Stimulated activated CD8-positive, alpha-beta memory T cell treated with anti-CD3 and anti-CD28 coated beads, Interleukin-15, amount 100 ng/mL, for 48 hours (primary cell): ENCODE measurements at regions not wholly inside any gene's neighbourhood (a gene's known extent, or its start where the extent isn't known, plus 50 kb on each side); places are given as distances from the start of the nearest gene placed in this dataset.
"Not testable (repeated sequence)": the region's sequence is repeated elsewhere in the genome, so short reads cannot be mapped to it uniquely, and the experiment has no call there.

Experiments used
- DNase-seq, 2 donors: peaks; one replicate each; pipeline ENCODE4 v3.0.0-alpha.2; 2020; ENCODE audit warnings: low read depth in 2 of 2

GRCh38 chr10:118965096-118965495 lies 64.4 kb upstream of the NANOS1 start:
- no peak for DNase-seq

- DNase-seq, result no peak
Observed at GRCh38 chr10:118965645-118966044, 63.9 kb upstream of the NANOS1 start.

DNA sequence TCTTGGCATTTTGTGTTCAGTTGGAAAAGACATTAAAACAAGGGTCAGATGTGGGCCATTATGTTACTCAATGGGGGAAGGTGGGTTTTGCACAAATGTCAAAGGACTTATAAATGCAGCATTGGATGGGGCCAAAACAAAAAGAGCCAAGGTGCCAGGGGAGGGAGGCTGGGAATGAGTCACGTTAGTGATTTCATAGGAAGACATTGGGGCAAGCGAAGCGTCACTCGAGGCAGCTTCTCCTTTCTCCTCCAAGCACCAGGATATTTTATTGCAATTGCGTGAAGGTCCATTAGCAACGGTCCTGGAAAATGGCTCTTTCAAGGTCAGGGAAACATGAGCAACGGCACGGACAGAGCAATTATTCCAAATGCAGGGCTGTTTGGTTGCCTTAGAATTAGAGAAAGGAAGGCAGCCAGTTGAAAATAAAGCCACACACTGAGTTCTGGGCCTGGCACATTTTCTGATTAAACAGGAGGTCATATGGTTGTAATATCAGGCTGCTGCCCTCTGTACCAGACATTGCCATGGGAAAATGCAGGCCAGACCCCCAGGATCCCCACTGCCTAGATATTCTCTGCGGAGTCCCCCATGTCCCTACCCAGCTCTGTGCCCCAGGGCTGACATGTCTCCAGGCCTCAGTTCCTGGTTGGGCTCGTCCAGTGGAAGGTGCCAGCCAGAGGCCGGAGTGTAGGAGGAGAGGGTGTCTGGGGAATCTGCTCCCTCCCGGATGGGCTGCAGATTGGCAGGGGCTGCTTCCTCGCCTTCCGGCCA lies 63.3 kb upstream of the NANOS1 start:
- no peak for DNase-seq

DNA sequence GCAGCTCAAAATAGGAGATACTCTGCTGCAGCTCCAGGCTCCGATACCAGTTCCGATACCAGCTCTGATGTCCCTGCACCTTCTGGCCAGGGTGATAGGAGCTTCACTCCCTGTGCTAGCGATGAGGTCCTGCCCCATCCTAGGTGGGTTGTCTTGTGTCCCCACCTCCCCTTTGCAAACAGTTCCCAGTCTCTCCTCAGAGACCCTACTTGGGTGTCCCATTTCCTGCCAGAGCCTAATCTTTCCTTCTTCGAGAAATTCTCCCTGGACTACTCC lies 62.7 kb upstream of the NANOS1 start:
- no peak for DNase-seq

GRCh38 chr10:118967160-118967559 lies 62.4 kb upstream of the NANOS1 start:
- DNase-seq, result no peak

GRCh38 chr10:118968060-118968459 lies 61.5 kb upstream of the NANOS1 start:
- DNase-seq, result no peak

DNA sequence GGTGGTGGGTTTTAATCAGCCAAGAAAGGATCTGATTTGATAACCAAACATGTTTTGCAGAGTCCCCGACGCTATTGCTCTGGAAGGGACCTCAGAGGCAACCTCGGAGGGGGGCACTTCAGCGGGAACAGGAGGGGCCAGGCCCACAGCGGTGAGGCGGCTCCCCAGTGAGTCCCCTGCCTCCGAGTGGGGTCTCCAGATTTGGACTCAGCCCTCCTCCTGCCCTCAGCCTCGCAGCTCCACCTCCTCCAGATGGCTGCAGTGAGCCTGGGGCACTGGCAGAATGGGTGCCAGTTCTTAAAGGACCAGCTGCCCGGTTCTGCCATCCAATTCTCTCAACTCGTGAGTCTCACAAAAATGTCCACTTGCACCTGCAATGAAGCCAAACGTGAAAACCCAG lies 61.0 kb upstream of the NANOS1 start:
- DNase-seq, result no peak

- DNase-seq, result no peak
Observed at GRCh38 chr10:118969014-118969413, 60.5 kb upstream of the NANOS1 start.

- no peak for DNase-seq
Observed at GRCh38 chr10:118970770-118971169, 58.7 kb upstream of the NANOS1 start.

GRCh38 chr10:118971187-118971586 lies 58.3 kb upstream of the NANOS1 start:
- no peak for DNase-seq

DNA sequence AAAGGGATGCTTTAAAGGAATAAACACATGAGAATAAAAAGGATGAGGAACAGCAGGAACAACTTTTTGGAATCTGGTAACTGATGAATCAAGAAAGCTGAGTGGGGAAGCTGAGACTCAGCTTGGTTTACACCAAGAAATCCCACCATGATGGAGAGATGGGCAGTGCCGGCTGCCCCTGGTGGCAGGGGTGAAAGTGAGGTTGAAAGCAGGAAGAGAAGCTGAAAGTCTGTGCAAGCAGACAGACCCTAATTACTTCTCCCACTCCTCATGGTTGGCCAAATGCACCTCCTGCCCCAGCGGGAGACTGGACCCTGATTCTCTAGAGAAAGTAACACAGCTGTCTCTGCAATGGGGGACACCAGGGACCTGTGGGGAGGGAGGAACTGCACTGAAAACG lies 57.6 kb upstream of the NANOS1 start:
- DNase-seq, result no peak

DNA sequence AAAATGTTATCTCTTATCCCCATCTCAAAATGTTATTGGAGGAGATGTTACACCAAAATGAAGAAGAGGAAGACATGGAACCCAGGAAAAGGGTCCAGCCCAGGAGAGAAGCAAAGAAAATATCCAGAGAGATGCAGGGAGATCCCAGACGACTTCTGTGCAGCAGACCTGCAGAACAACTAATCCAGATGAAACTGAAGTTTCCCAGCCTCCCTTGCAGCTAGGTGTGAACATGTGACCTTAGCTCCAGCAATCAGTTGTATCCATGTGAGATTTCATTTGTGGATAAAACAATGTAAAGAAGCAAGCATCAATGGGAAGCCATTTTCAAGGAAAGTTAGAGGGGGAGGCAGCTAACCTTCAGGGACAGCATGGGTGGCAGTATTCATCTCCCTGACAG lies 55.8 kb upstream of the NANOS1 start:
- no peak for DNase-seq

DNA sequence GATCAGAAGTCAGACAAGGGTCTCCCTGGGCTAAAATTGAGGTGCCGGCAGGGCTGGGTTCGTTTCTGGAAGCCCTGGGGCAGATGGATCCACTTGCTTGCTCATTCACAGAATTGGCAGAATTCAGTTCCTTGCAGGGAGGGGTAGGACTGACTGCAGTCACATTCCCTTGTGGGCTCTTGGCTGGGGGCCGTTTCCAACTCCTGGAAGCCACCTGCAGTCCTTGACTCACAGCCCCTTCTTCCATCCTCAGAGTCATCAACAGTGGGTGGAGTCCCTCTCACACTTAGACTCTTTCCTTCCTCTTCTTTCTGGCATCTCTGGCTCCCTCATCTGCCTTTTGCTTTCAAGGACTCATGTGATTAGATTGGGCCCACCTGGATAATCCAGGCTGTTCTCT lies 54.6 kb upstream of the NANOS1 start:
- no peak for DNase-seq

DNA sequence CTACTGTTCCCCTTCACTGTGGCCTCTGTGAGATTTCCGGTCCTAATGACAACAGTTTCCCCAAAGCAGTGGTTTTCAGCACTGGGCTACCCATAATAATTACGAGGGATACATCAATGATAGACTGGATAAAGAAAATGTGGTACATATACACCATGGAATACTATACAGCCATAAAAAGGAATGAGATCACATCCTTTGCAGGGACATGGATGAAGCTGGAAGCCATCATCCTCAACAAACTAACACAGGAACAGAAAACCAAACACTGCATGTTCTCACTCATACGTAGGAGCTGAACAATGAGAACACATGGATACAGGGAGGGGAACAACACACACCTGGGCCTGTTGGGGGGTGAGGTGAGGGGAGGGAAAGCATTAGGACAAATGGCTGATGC lies 53.3 kb upstream of the NANOS1 start:
- DNase-seq, result not testable (repeated sequence)

DNA sequence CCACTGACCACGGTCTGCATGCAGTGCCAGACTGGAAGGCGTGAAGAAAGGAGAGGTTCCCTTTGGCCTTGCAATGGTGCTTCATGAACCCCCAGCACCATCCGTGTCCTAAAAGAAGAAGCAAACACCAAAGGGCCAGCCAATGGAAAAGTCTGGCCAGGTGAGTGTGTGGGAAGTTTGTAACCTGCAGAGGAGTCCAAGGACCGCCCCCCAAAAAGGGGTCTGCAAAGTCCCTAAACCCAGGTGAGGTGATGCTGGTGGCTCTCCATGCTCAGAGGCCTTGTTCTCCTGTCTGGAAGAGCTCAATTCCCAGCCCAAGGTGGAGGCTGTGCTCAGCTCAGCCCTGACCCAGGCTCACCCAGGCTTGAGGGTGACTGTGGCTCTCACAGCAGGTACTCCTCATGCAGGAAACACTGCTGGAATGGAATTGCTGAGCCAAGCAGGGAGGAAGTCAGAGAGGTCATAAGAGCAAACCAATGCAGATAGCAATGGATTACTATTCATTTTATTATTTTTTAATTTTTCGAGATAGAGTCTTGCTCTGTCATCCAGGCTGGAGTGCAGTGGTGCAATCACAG lies 52.4 kb upstream of the NANOS1 start:
- no peak for DNase-seq

DNA sequence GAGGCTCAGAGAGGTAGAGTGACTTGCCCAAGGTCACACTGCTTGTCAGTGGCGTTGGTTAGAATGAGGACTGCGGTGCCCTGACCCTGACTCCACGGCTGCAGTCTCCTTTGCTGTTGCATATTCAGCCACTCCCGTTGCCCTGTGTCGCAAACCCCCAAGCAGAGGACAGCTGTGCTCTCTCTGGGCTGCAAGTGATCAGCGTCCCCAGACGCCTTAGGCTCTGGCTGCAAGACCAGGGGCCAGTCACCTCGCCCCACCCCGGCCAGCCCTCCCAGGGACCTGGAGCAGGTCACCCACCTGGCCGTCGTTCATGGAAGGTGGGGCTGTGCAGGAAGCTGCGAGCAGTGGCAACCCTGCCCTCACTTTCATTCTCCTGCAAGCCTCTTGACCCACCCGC lies 51.7 kb upstream of the NANOS1 start:
- DNase-seq, result no peak

- no peak for DNase-seq
Observed at GRCh38 chr10:118978316-118978997, 51.1 kb upstream of the NANOS1 start.

DNA sequence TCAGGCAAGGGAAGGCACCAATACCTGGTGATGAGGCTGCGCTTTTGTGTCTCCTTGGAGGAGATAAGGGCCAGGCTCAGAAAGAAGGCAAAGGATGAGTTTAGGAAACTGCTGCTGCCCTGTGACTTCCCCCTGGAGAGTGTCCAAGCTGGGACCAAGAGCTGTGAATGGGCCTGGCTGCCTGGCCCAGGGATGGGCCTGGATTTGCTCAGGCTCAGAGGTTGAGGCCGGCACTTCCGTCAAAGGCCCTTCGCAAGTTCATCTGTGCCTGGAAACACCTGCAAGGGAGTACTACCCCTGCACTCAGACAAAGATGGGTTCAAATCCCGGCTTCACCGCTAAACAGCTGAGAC lies 50.5 kb upstream of the NANOS1 start:
- DNase-seq, result no peak

DNA sequence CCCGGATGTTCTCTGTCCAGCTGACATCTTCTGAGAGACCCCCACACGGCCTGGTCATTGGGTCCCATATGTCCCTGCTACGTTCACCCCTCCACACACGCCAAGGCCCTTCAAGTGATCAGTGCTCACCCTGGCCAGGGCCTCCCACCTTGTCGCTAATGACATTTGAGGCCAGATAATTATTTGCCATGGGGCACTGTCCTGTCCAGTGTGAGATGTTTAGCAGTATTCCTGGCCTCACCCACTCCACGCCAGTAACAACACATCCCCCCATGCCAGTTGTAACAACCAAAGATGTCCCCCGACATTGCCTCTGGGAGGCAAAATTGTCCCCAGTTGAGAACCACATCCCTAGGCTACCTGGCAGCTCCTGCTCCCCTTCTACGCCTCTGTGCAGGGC lies 49.9 kb upstream of the NANOS1 start:
- DNase-seq, result no peak
